ENCODE measurements at regions not wholly inside any gene's neighbourhood (a gene's known extent, or its start where the extent isn't known, plus 50 kb on each side); places are given as distances from the start of the nearest gene placed in this dataset.

DNA sequence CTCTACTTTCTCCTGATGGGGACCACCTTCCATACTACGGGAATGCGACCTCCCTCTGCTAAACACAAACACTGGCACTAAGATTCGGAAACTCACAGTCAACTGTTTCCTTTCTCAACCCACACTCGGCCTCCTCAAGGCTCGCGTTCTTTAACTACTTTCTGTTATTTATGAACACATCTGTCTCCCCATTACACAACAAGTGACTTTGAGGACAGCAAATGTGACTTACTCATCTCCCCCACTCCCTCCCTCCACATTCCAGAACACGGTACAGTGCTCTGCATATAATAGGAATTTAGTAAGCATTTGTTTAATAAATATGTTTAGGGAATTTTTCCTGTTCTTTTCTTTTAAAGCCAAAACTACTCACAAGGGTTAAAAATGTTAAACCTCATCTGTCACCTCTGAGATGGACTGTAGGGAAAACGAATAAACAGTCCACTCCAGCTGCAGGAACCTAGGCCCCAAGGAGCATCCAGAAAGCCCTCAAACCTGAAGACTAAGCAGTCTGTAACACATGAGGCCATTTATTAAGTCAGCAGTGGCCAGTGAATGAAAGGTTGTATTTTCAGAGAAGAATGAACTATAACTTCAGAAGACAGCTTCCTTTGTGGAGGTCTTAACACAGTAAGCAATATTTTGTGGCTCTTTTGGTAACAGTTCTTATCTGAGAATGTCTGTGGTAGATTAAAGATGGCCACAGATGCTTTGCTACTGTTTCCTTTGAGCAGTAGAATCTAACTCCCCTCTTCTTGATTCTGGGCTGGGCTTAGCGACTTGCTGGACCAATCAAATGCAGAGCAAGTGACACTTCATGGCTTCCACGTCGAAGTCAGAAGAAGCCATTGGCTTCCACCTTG is 209.6 kb upstream of the DTNBP1 start:
- peak; percentile 58 for DNase-seq

GRCh38 chr6:15871276-15871675 is 208.4 kb upstream of the DTNBP1 start:
- DNase-seq = no peak

- peak; percentile 59 for DNase-seq
These were observed 207.7 kb upstream of the DTNBP1 start for GRCh38 chr6:15870333-15871043.

DNA sequence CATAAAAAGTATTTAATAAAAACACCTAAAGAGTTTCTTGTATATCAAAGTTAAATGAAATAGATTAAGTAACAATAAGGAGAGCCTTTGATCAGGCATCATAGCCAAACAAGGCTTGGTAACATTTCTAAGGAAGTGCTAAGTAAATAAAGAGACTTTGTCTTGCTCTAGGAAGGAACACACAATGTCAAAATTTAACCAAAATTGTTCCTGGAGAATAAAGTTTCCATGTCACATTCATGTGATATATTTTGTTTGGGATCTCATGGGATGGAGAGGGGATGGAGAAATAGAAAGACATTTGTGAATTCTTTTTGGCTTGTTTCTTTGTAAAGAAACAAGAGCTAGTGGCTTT is 201.9 kb upstream of the DTNBP1 start:
- DNase-seq = no peak

- DNase-seq = no peak
These were observed 201.3 kb upstream of the DTNBP1 start for GRCh38 chr6:15864038-15864707.

DNA sequence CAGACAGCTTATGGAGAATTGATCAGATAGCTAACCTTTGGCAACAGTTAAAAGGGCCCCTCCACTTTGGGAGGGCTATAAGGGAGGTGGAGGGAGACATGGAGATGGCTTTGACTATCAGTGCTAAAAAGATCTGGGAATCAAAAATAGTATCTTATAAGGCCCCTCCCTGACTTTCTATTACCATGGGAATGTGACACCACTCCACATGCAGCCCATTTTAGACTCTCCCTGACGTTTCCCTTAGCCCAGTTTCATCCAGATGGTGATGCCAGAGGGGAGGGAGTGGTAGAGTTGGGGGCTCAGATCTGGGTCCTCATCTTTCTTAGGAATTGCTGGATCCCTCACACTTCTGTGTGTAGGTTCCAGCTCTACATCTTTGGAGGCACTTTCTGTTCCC is 200.0 kb upstream of the DTNBP1 start:
- DNase-seq = no peak

- no peak for DNase-seq
These were observed 198.7 kb upstream of the DTNBP1 start for GRCh38 chr6:15861486-15861885.

DNA sequence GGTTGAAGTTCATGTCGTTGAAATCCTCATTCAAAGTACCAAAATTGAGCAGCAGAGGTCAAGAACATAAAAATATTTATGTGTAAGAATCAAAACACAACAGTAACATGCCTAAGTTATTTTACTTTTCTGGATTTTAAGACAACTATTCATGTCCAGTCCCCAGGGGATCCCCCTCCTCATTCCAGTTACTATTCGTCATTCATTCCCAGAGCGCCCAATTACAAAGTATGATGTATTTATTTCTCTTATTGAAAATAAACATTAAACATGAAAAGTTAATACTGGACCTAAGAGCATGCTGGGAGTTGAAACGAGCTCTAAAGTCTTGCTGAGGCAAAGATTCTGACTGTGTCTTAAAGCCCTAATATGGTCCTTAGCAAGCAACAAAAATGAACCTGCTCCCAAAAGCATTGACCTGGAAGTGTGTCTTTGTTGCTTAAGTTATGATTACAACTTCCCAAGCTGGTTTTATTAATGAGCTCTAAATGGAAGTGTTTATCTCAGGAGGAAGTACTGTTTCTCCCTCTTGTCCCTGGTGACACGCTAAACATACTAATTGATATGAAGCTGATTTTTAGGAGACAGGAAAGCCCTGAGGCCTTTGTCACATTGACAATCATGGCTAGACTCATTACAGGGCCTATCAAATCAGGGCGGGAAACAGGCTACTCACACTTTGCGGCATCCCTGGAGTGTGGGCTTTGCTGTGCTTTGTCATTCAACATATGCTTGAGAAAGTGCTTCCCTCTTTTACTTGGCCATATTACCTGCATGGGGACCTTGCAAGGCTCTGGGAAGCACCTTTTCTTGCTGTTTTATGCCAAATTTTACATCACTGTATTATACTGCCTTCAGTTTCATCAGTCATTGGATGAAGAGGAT is 192.2 kb upstream of the DTNBP1 start:
- DNase-seq = no peak

DNA sequence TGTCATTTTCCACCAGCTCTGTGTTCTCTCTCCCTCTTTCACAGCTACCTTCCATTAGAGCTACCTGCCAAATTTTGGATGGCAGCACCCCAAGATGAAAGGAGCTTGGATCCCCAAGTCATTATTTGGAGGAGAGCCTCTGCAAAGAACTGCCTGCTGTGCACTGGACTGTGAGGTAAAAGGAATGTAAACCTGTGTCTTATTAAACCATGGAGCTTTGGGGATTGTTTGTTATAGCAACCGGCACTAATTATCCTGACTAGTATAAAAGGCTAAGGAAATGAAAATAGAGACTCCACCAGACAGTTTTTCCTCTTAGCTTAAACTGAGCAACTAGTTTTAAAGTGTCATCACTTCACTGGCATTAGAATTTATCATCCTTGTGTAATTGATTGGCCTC is 191.6 kb upstream of the DTNBP1 start:
- no peak for DNase-seq

DNA sequence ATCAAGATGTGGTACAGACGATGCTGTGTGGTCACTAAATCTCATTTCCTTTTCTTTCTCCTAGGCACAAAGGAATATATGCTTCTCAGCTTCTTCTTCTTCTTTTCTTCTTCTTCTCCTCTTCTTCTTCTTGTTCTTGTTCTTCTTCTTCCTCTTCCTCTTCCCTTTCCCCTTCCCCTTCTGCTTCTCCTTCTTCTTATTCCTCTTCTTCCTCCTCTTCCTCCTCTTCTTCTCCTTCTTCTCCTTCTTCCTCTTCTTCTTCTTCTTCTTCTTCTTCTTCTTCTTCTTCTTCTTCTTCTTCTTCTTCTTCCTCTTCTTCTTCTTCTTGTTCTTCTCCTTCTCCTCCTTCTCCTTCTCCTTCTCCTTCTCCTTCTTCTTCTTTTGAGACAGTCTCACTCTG is 190.4 kb upstream of the DTNBP1 start:
- DNase-seq = no peak

- no peak for DNase-seq
These were observed 189.5 kb upstream of the DTNBP1 start for GRCh38 chr6:15852289-15852688.

GRCh38 chr6:15849395-15849794 is 186.6 kb upstream of the DTNBP1 start:
- DNase-seq = no peak

- no peak for DNase-seq
These were observed 182.7 kb upstream of the DTNBP1 start for GRCh38 chr6:15845492-15845891.

GRCh38 chr6:15843764-15844163 is 180.9 kb upstream of the DTNBP1 start:
- DNase-seq = no peak

GRCh38 chr6:15843226-15843625 is 180.4 kb upstream of the DTNBP1 start:
- no peak for DNase-seq

DNA sequence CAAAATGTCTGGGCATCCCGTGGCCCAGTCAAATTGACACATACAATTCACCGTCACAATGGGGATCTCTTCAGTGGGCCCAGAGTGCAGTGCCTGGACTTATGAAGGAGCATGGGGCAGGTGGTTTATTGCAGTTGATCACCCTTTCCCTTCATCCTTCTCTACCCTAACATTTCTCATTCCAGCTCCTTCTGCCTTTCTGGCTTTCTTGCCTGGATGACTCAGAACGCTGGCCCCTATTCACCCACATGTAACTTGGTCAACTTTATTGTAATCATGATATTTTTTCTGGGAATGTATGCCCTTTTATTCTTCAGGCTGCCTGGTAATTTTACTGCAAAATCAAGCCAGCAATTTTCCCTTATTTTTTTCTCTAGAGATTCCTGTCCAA is 179.9 kb upstream of the DTNBP1 start:
- no peak for DNase-seq

DNA sequence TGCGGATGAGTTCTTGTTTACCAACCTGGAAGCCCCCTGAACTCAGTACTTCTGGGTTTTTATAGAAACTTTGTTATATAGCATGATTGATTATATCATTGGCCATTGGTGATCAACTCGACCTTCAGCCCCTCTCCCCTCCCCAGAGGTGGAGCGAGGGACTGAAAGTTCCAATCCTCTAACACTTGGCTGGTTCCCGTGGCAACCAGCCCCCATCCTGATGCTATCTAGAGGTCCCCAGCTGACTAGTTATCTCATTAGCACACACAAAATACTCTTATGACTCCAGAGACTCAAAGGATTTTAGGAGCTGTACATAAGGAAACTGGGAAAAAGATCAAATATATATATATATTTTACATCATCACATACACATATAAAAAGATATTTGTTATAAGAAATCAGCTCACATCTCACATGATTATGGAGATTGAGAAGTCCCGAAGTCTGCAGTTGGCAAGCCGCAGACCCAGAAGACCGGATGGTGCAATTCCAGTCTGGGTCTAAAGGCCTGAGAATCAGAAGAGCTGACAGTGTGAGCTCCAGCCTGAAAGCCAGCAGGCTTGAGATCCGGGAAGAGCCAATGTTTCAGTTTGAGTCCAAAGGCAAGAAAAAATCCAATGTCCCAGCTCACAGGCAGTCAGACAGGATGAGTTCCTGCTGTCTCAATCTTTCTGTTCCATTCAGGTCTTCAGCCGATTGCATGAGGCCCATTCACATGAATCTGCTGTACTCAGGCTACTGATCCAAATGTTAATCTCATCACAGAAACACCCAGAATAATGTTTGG is 179.3 kb upstream of the DTNBP1 start:
- DNase-seq = no peak

- DNase-seq = no peak
These were observed 177.2 kb upstream of the DTNBP1 start for GRCh38 chr6:15839969-15840541.

DNA sequence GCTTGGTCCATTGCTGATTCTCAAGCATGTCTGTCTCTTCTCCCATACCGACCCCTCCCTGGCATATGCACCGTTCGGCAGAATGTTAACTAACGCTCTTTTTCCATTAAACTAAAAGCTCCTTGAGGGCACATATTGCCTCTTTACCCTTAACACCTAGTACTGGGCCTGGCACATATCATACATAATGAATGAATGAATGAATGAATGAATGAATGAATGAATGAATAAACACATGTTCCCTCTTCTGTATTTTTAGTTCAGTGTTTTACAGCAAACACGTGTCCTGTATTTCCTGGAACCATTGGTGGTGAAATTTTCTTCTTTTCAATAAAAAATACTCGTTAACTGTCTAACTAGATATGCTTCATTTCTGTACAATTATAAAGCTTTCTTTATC is 174.4 kb upstream of the DTNBP1 start:
- no peak for DNase-seq

- DNase-seq = no peak
These were observed 170.0 kb upstream of the DTNBP1 start for GRCh38 chr6:15832841-15833240.

DNA sequence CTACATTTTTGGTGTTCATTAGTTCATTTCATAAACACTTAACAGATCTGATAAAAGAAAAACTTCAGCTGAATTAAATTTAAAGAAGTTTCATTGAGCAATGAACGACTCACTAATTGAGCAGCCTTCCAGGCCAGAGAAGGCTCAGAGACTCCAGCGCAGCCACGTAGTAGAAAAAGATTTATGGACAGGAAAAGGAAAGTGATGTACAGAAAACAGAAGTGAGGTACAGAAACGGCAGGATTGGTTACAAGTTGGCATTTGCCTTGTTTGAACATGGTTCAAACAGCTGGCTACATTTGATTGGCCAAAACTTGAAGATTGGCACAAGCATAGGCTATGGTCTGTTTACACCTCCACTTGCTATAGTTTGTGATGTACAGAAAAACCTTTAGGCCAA is 166.3 kb upstream of the DTNBP1 start:
- DNase-seq = no peak
